ENCODE measurements at regions not wholly inside any gene's neighbourhood (a gene's known extent, or its start where the extent isn't known, plus 50 kb on each side); places are given as distances from the start of the nearest gene placed in this dataset.
"Not testable (repeated sequence)": the region's sequence is repeated elsewhere in the genome, so short reads cannot be mapped to it uniquely, and the experiment has no call there.

DNA sequence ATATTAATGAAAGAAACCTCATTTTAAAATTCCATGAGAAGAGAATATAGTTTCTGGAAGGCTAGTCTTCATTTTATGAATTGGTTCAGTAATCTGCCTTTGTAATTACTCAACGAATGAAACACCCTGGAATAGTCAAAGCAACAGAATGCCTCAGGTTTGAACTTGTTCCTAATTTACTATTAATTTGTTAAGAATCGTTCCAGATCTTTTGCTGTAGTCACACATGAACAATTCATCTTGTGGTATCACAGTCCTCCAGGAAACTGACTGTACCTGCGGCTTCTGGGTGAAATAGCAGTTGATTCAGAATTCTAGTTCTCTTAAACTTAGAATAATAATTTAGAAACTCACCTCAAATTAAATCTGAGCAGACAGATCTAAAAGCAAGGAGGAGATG, 282.7 kb upstream of the MAP2 start:
- Histone ChIP-seq H3K4me1 (ENCODE audit: control insufficient read depth, low read length) (no peaks in the 10 kb centered on the region), H3K9me3 (ENCODE audit: control insufficient read depth, insufficient read depth, low read length) (no peaks in the 10 kb centered on the region), H3F3A (ENCODE audit: control insufficient read depth, insufficient read depth) (no peaks in the 10 kb centered on the region), H3K79me2 (ENCODE audit: control insufficient read depth, low read length) (no peaks in the 10 kb centered on the region), H3K4me3 (ENCODE audit: low read length) (no peak overlapping the region), H3K4me2 (ENCODE audit: low read length) (no peak overlapping the region), H3K9me2 (replicated peaks; ENCODE audit: control insufficient read depth, low read length) (no peaks in the 10 kb centered on the region), H3K27me3 (ENCODE audit: control insufficient read depth, low read length) (0 out of 2 replicates have a peak, but pooled peaks cover 2% of the 10 kb centered on the region), H3K27ac (ENCODE audit: low read depth, low read length) (no peak overlapping the region), H4K20me1 (ENCODE audit: control insufficient read depth, insufficient read depth, low read depth, low read length) (no peaks in the 10 kb centered on the region), H3K36me3 (ENCODE audit: control insufficient read depth, low read length) (no peaks in the 10 kb centered on the region)
- TF ChIP-seq, protein P1, sequence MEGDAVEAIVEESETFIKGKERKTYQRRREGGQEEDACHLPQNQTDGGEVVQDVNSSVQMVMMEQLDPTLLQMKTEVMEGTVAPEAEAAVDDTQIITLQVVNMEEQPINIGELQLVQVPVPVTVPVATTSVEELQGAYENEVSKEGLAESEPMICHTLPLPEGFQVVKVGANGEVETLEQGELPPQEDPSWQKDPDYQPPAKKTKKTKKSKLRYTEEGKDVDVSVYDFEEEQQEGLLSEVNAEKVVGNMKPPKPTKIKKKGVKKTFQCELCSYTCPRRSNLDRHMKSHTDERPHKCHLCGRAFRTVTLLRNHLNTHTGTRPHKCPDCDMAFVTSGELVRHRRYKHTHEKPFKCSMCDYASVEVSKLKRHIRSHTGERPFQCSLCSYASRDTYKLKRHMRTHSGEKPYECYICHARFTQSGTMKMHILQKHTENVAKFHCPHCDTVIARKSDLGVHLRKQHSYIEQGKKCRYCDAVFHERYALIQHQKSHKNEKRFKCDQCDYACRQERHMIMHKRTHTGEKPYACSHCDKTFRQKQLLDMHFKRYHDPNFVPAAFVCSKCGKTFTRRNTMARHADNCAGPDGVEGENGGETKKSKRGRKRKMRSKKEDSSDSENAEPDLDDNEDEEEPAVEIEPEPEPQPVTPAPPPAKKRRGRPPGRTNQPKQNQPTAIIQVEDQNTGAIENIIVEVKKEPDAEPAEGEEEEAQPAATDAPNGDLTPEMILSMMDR (IDR thresholded peaks at IDR 0.05; ENCODE audit: low read depth, low read length, poor library complexity, severe bottlenecking) = no peak
- TF ChIP-seq EZH2phosphoT487 (IDR thresholded peaks at IDR 0.05; ENCODE audit: borderline replicate concordance, low read length) = no peak

DNA sequence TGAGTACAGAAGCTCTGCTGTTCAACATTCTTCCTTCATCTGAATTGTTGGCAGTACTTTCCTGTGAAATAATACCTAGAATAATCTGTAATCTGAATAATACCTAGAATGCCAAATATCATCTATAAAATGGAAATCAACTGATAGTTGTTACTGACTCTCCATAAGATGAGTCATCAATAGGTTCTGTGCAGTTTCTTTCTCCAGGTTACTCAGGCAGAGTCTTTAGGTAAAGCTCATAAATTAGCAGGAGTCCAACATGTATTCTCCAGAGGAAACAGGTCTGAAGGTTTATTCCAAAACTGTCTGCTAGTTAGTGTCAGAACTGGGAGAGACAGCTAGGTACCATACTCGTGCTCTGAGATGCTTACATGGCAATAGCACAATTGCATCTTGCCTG, 282.0 kb upstream of the MAP2 start:
- Histone ChIP-seq H4K20me1 (ENCODE audit: control insufficient read depth, insufficient read depth, low read depth, low read length) (no peaks in the 10 kb centered on the region), H3K9me2 (replicated peaks; ENCODE audit: control insufficient read depth, low read length) (no peaks in the 10 kb centered on the region), H3K4me3 (ENCODE audit: low read length) (no peak overlapping the region), H3K4me2 (ENCODE audit: low read length) (no peak overlapping the region), H3K4me1 (ENCODE audit: control insufficient read depth, low read length) (no peaks in the 10 kb centered on the region), H3K79me2 (ENCODE audit: control insufficient read depth, low read length) (no peaks in the 10 kb centered on the region), H3K27ac (ENCODE audit: low read depth, low read length) (no peak overlapping the region), H3K9me3 (ENCODE audit: control insufficient read depth, insufficient read depth, low read length) (no peaks in the 10 kb centered on the region), H3K27me3 (ENCODE audit: control insufficient read depth, low read length) (0 out of 2 replicates have a peak, but pooled peaks cover 2% of the 10 kb centered on the region), H3F3A (ENCODE audit: control insufficient read depth, insufficient read depth) (no peaks in the 10 kb centered on the region), H3K36me3 (ENCODE audit: control insufficient read depth, low read length) (no peaks in the 10 kb centered on the region)
- TF ChIP-seq, protein P1 (IDR thresholded peaks at IDR 0.05; ENCODE audit: low read depth, low read length, poor library complexity, severe bottlenecking) = no peak
- no peak for TF ChIP-seq EZH2phosphoT487 (IDR thresholded peaks at IDR 0.05; ENCODE audit: borderline replicate concordance, low read length)

DNA sequence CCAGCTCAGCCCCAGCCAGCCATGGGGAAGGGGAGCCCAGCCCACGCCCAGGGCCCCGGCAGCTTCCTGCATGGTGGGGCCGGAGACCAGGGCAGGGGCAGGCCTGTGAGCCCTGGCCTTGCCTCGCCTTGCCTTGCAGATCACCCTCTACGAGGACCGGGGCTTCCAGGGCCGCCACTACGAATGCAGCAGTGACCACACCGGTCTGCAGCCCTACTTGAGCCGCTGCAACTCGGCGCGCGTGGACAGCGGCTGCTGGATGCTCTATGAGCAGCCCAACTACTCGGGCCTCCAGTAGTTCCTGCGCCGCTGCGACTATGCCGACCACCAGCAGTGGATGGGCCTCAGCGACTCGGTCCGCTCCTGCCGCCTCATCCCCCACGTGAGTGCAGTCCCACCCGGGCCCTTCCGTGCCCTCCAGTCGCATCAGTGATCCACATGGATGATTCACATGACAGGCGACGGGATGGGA, 278.6 kb upstream of the MAP2 start:
- H4K20me1 ChIP-seq (ENCODE audit: control insufficient read depth, insufficient read depth, low read depth, low read length); H3K27me3 ChIP-seq (ENCODE audit: control insufficient read depth, low read length); H3K27ac ChIP-seq (ENCODE audit: low read depth, low read length); H3K9me3 ChIP-seq (ENCODE audit: control insufficient read depth, insufficient read depth, low read length); H3K79me2 ChIP-seq (ENCODE audit: control insufficient read depth, low read length); H3K4me2 ChIP-seq (ENCODE audit: low read length); H3K4me3 ChIP-seq (ENCODE audit: low read length); H3K4me1 ChIP-seq (ENCODE audit: control insufficient read depth, low read length); H3K36me3 ChIP-seq (ENCODE audit: control insufficient read depth, low read length); H3F3A ChIP-seq (ENCODE audit: control insufficient read depth, insufficient read depth); H3K9me2 ChIP-seq (replicated peaks; ENCODE audit: control insufficient read depth, low read length): not testable (repeated sequence)

DNA sequence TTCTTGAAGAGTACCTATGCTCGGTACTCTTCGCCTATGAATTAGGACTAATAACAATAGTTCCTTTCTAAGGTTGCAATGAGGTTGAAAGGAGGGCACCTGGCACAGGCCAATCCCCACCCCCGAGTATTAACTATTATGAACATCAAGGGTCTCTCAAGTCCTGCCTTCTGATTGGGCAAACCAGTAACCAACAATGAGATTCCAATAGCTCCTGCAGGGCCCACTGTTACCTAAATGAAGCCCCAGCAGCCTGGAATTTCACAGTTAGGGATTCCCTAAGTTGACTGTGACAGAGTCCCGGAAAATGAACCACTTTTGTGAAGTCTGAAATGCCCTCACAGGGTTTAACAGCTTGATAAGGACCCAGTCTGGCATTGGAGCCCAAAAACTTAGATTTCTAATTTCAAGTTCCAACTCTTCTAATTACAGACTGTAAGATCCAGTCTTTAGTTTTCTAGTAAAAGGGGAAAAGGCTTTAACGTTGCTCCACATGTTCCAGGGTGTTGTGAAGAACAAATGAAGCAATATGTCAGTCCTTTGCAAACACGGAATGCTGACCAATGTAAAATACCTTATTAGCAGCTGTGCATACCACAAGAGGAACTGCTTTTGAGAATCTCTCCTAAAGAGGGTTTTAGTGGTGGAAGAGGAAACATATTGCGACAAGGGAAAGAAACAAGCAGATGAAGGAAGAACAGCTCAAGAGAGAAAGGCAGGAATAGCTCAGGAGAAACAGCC, 277.7 kb upstream of the MAP2 start:
- no peak overlapping the region for H3K4me2 ChIP-seq (ENCODE audit: low read length)
- no peaks in the 10 kb centered on the region for H3F3A ChIP-seq (ENCODE audit: control insufficient read depth, insufficient read depth)
- no peak overlapping the region for H3K27ac ChIP-seq (ENCODE audit: low read depth, low read length)
- H4K20me1 ChIP-seq (ENCODE audit: control insufficient read depth, insufficient read depth, low read depth, low read length) = no peaks in the 10 kb centered on the region
- no peak for TF ChIP-seq EZH2phosphoT487 (IDR thresholded peaks at IDR 0.05; ENCODE audit: borderline replicate concordance, low read length)
- no peaks in the 10 kb centered on the region for H3K9me3 ChIP-seq (ENCODE audit: control insufficient read depth, insufficient read depth, low read length)
- H3K79me2 ChIP-seq (ENCODE audit: control insufficient read depth, low read length) = no peaks in the 10 kb centered on the region
- H3K9me2 ChIP-seq (replicated peaks; ENCODE audit: control insufficient read depth, low read length) = no peaks in the 10 kb centered on the region
- no peaks in the 10 kb centered on the region for H3K4me1 ChIP-seq (ENCODE audit: control insufficient read depth, low read length)
- H3K27me3 ChIP-seq (ENCODE audit: control insufficient read depth, low read length) = no peaks in the 10 kb centered on the region
- H3K36me3 ChIP-seq (ENCODE audit: control insufficient read depth, low read length) = no peaks in the 10 kb centered on the region
- H3K4me3 ChIP-seq (ENCODE audit: low read length) = no peak overlapping the region
